ENCODE measurements at regions not wholly inside any gene's neighbourhood (a gene's known extent, or its start where the extent isn't known, plus 50 kb on each side); places are given as distances from the start of the nearest gene placed in this dataset.

DNA sequence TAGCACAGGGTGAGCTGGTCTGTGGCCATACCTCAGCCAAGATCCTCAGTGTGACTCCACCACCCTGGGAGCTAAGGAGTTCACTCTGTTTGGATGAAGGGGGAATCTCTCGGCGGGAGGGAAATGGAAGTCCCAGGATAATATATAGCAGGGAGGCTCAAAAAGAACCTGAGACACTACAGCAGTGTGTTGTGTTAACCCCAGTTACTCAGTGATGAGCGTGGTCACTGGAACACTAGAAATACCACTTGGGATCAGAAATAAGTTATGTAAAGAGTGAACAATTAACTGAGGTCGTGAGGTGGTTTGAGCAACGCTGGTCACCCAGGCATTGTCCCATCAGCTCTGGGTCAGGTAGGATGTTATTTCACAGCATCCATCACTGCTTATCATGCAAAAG is 59.3 kb upstream of the ADAMTS16 start:
- TF ChIP-seq, protein P1, sequence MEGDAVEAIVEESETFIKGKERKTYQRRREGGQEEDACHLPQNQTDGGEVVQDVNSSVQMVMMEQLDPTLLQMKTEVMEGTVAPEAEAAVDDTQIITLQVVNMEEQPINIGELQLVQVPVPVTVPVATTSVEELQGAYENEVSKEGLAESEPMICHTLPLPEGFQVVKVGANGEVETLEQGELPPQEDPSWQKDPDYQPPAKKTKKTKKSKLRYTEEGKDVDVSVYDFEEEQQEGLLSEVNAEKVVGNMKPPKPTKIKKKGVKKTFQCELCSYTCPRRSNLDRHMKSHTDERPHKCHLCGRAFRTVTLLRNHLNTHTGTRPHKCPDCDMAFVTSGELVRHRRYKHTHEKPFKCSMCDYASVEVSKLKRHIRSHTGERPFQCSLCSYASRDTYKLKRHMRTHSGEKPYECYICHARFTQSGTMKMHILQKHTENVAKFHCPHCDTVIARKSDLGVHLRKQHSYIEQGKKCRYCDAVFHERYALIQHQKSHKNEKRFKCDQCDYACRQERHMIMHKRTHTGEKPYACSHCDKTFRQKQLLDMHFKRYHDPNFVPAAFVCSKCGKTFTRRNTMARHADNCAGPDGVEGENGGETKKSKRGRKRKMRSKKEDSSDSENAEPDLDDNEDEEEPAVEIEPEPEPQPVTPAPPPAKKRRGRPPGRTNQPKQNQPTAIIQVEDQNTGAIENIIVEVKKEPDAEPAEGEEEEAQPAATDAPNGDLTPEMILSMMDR (conservative IDR thresholded peaks at IDR 0.05; ENCODE audit: low read length): no peak
- TF ChIP-seq EZH2phosphoT487 (IDR thresholded peaks at IDR 0.05; ENCODE audit: borderline replicate concordance, low read depth, low read length): no peak

Data from OCI-LY7 (cell line).